Upper lobe of left lung (tissue), 6 donors: ENCODE measurements at regions not wholly inside any gene's neighbourhood (a gene's known extent, or its start where the extent isn't known, plus 50 kb on each side); places are given as distances from the start of the nearest gene placed in this dataset.

Experiments used
- ATAC-seq, 2 donors: fragments of 200-7000 bp; cut with Tn5 transposase; one replicate each; pipeline ENCODE4 v1.9.1; 2022; ENCODE audit warnings: mild to moderate bottlenecking in 2 of 2, moderate library complexity in 2 of 2; ENCODE audit not compliant: low FRiP score in 2 of 2
- DNase-seq, 2 donors: peaks; one replicate each; pipeline ENCODE4 v3.0.0-alpha.2; 2019 to 2020
- H3K27ac ChIP-seq, 4 donors: fragments of 200-600 bp; sonication (generic); one replicate each; pipeline ENCODE4 v1.5.1; 2016 to 2019
- H3K27me3 ChIP-seq, 4 donors: fragments of 200-600 bp; sonication (generic); one replicate each; pipeline ENCODE4 v1.5.1; 2017 to 2019
- H3K36me3 ChIP-seq, 4 donors: fragments of 200-600 bp; sonication (generic); one replicate each; pipeline ENCODE4 v1.5.1; 2016 to 2019
- H3K4me1 ChIP-seq, 4 donors: fragments of 200-600 bp; sonication (generic); one replicate each; pipeline ENCODE4 v1.5.1; 2018 to 2019
- H3K4me3 ChIP-seq, 4 donors: fragments of 200-600 bp; sonication (generic); one replicate each; pipeline ENCODE4 v1.5.1; 2017 to 2019; ENCODE audit warnings: mild to moderate bottlenecking in 2 of 4, moderate library complexity in 1 of 4
- H3K9me3 ChIP-seq, 4 donors: fragments of 200-600 bp; sonication (generic); one replicate each; pipeline ENCODE4 v1.5.1; 2018 to 2019
- EP300 ChIP-seq, 4 donors: sonication (generic); formaldehyde crosslinking; IDR thresholded peaks; one replicate each; pipeline ENCODE4 v1.5.1; 2017; ENCODE audit warnings: antibody characterized with exemption in 4 of 4, control low read depth in 2 of 4
- POLR2A ChIP-seq, 4 donors: fragments of 450-650 bp; IDR thresholded peaks; one replicate each; pipeline ENCODE4 v1.5.1; 2016 to 2017; ENCODE audit warnings: antibody characterized with exemption in 4 of 4, mild to moderate bottlenecking in 2 of 4
- POLR2AphosphoS5 ChIP-seq, 2 donors: sonication (generic); formaldehyde crosslinking; IDR thresholded peaks; one replicate each; pipeline ENCODE4 v1.5.1; 2017; ENCODE audit warnings: antibody characterized with exemption in 2 of 2
- WGBS, 2 donors: methylation state at CpG; one replicate each; pipeline ENCODE4 v1.1.5; 2017 to 2018; 5-methylcytosine and 5-hydroxymethylcytosine counted together
- TF ChIP-seq, protein P1 (sequence below), 6 experiments: fragments of 450-650 bp in 4 of 6; fragments of 200-600 bp in 2 of 6; sonication (generic) in 2 of 6; IDR thresholded peaks; one replicate each; pipeline ENCODE4 v1.5.1; 2016 to 2019; ENCODE audit warnings: antibody characterized with exemption in 6 of 6
- donor health status: DM: no; HTN: no; CAD: no; lungs with moderate emphysema.
- donor health status: DM: no; HTN: yes; CAD: no; lungs with severe emphysema.

DNA sequence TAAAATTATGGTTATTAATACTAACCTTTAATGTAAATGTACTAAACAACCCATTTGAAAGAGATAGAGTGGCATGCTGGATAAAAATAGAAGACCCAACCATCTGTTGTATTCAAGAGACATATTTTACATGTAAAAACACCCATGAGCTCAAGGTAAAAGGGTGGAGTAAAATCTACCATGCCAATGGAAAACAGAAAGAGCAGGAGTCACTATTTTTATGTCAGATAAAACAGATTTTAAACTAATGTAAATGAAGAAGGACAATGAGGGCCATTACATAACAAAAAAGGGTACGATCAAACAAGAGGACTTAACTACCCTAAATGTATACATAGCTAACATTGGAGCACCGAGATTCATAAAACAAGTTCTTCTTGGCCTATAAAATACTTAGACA, 66.3 kb downstream of the ITM2A start:
- TF ChIP-seq POLR2AphosphoS5 (IDR thresholded peaks at IDR 0.05) (no peak), EP300 (IDR thresholded peaks at IDR 0.05) (no peak), POLR2A (IDR thresholded peaks at IDR 0.05) (no peak)
- TF ChIP-seq, protein P1, sequence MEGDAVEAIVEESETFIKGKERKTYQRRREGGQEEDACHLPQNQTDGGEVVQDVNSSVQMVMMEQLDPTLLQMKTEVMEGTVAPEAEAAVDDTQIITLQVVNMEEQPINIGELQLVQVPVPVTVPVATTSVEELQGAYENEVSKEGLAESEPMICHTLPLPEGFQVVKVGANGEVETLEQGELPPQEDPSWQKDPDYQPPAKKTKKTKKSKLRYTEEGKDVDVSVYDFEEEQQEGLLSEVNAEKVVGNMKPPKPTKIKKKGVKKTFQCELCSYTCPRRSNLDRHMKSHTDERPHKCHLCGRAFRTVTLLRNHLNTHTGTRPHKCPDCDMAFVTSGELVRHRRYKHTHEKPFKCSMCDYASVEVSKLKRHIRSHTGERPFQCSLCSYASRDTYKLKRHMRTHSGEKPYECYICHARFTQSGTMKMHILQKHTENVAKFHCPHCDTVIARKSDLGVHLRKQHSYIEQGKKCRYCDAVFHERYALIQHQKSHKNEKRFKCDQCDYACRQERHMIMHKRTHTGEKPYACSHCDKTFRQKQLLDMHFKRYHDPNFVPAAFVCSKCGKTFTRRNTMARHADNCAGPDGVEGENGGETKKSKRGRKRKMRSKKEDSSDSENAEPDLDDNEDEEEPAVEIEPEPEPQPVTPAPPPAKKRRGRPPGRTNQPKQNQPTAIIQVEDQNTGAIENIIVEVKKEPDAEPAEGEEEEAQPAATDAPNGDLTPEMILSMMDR (IDR thresholded peaks at IDR 0.05) = no peak
- no peak overlapping the region for H3K4me3 ChIP-seq
- WGBS, 2 donors = 77 to 82% methylated on average over 2 of the region's 2 CpGs

DNA sequence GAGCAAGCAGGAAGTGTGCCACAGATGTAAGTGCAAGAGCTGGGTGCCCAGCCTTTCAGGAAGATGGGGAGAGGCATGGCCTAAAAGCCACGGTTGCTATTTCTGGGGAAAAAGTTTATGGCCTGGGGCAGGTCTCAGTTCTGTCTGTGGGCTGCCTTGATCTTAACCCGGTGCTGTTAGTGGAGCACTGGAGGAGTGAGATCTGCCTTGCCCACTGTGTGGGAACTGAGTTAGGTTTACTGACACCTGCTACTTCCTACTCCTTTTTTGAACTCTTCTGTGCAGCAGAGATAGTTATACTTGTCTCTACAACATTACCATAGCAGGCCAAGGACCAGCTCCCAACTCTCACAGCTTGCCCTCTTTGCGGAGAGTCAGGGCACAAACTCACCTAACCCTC, 76.5 kb downstream of the ITM2A start:
- no peak for TF ChIP-seq POLR2AphosphoS5 (IDR thresholded peaks at IDR 0.05)
- TF ChIP-seq, protein P1 (IDR thresholded peaks at IDR 0.05) = no peak
- no peak for TF ChIP-seq EP300 (IDR thresholded peaks at IDR 0.05)
- no peak for TF ChIP-seq POLR2A (IDR thresholded peaks at IDR 0.05)
- Histone ChIP-seq H3K27me3 (no peaks in the 10 kb centered on the region), H3K4me1 (no peaks in the 10 kb centered on the region), H3K27ac (no peak overlapping the region), H3K4me3 (no peak overlapping the region), H3K9me3 (no peaks in the 10 kb centered on the region), H3K36me3 (no peaks in the 10 kb centered on the region)
- no peak for DNase-seq
- 61 to 67% methylated on average over 2 to 3 of the region's 3 CpGs for WGBS, 2 donors
- no peak for ATAC-seq

More for the DNA sequence above, 66.3 kb downstream of the ITM2A start:
- ATAC-seq (no peak), DNase-seq (no peak)
- no peak overlapping the region for H3K27ac ChIP-seq
- no peaks in the 10 kb centered on the region for H3K9me3 ChIP-seq
- H3K4me1 ChIP-seq = no peaks in the 10 kb centered on the region
- no peaks in the 10 kb centered on the region for H3K27me3 ChIP-seq
- no peaks in the 10 kb centered on the region for H3K36me3 ChIP-seq

DNA sequence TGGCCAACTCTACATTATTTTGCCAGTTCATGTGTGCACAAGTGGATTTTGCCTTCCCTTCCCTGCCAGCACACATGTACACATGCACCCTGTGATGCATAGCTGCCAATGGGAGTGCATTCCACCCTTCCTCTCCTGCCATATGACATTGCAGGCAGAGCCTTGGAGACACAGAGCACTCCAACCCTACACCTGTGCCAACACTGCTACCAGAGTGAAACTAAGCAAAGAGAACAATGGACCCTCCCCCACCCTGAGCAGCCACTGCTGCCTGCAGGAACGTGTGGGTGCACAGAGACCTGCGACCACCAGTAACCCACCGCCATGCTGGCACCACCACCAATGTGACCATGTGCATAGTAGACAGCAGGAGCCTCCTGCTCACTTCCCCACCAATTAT, 78.4 kb downstream of the ITM2A start:
- peak in 1 of 2 donors; percentile 57 for ATAC-seq
- H3K4me1 ChIP-seq = no peaks in the 10 kb centered on the region
- WGBS, 2 donors = 67% methylated on average over 3 of the region's 3 CpGs; no CpG with 5 or more reads in 1 of the 2 donors
- H3K36me3 ChIP-seq = no peaks in the 10 kb centered on the region
- peak in 1 of 2 donors; percentile 1 for DNase-seq
- no peak overlapping the region for H3K27ac ChIP-seq
- H3K27me3 ChIP-seq = no peaks in the 10 kb centered on the region
- no peak for TF ChIP-seq POLR2AphosphoS5 (IDR thresholded peaks at IDR 0.05)
- no peak for TF ChIP-seq POLR2A (IDR thresholded peaks at IDR 0.05)
- no peak overlapping the region for H3K4me3 ChIP-seq
- H3K9me3 ChIP-seq = no peaks in the 10 kb centered on the region

DNA sequence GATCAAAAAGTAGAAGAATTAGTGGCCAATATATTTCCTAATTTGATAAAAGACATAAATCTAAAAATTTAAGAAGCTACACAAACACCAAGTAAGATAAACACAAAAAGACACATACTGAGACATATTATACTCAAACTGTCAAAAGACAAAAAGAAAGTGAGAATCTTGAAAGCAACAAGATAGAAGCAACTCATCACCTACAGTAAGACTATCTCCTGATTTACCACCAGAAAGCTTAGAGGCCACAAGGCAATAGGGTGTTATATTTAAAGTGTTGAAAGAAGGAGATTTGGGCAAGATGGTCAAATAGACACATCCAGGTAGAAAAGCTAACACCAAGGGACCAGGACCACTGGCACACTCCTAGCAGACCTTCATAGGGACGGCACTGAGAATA, 79.4 kb downstream of the ITM2A start:
- DNase-seq (no peak), ATAC-seq (no peak)
- no peaks in the 10 kb centered on the region for H3K36me3 ChIP-seq
- WGBS, 2 donors = 59 to 100% methylated on average over 1 of the region's 1 CpG
- no peaks in the 10 kb centered on the region for H3K4me1 ChIP-seq
- no peak overlapping the region for H3K27ac ChIP-seq
- H3K4me3 ChIP-seq = no peak overlapping the region
- H3K27me3 ChIP-seq = no peaks in the 10 kb centered on the region
- H3K9me3 ChIP-seq = no peaks in the 10 kb centered on the region
- TF ChIP-seq POLR2A (IDR thresholded peaks at IDR 0.05) (no peak), POLR2AphosphoS5 (IDR thresholded peaks at IDR 0.05) (no peak), EP300 (IDR thresholded peaks at IDR 0.05) (no peak)
- TF ChIP-seq, protein P1 (IDR thresholded peaks at IDR 0.05) = no peak

DNA sequence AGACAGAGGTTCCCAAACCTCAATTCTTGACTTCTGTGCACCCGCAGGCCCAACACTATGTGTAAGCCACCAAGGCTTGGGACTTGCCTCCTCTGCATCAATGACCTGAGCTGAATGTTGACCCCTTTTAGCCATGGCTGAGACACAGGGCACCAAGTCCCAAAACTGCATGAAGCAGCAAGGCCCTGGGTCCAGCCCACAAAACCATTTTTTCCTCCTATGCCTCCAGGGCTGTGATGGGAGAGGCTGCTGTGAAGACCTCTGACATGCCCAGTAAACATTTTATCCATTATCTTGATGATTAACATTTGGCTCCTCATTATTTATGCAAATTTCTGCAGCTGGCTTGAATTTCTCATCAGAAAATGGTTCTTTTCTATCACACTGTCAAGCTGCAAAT, 85.4 kb downstream of the ITM2A start:
- no peak for DNase-seq
- H3K27ac ChIP-seq = no peak overlapping the region
- H3K4me1 ChIP-seq = no peaks in the 10 kb centered on the region
- peaks cover 0 to 6% (median 0%) of the 10 kb centered on the region in 4 donors for H3K9me3 ChIP-seq
- WGBS, 2 donors = 94 to 100% methylated on average over 1 of the region's 1 CpG
- ATAC-seq = no peak
- no peak overlapping the region for H3K4me3 ChIP-seq
- no peaks in the 10 kb centered on the region for H3K27me3 ChIP-seq
- H3K36me3 ChIP-seq = no peaks in the 10 kb centered on the region
- TF ChIP-seq EP300 (IDR thresholded peaks at IDR 0.05) (no peak), POLR2AphosphoS5 (IDR thresholded peaks at IDR 0.05) (no peak), POLR2A (IDR thresholded peaks at IDR 0.05) (no peak)
- TF ChIP-seq, protein P1 (IDR thresholded peaks at IDR 0.05) = no peak
